Endothelial cell of umbilical vein (primary cell): ENCODE measurements at regions not wholly inside any gene's neighbourhood (a gene's known extent, or its start where the extent isn't known, plus 50 kb on each side); places are given as distances from the start of the nearest gene placed in this dataset.

Source experiments
- BruUV-seq: library from RNA; stranded (reverse); fragments of 400-500 nt; replicated peaks from 2 replicates; lab custom pipeline; 2021; lab: Mats Ljungman, UMichigan
- CTCF ChIA-PET: fragments of 300-600, 350-600 bp; sonication (Branson Sonifier 250); formaldehyde crosslinking; loops from one replicate; lab custom pipeline; 2021; ENCODE audit warnings: antibody characterized with exemption, inconsistent platforms; lab: Charles Lee
- POLR2A ChIA-PET: fragments of 300-600, 350-600 bp; sonication (Branson Sonifier 250); formaldehyde crosslinking; loops from one replicate; lab custom pipeline; 2021; ENCODE audit warnings: antibody characterized with exemption, inconsistent platforms; lab: Charles Lee
- DNase-seq: peaks from one replicate; pipeline ENCODE4 v3.0.0-alpha.2; 2011; ENCODE audit warnings: low read depth, low spot score
- FAIRE-seq: peaks from 2 replicates; lab custom pipeline; 2011; peaks lifted over from hg19 to GRCh38; lab: Jason Lieb, UNC
- H2AFZ ChIP-seq: 2 replicates; pipeline ENCODE4 v1.6.0; 2012; ENCODE audit warnings: low read depth, low read length, control low read depth, inconsistent platforms
- H3K27ac ChIP-seq: 2 replicates; pipeline ENCODE4 v1.5.1; 2011; ENCODE audit warnings: low read depth, mild to moderate bottlenecking, control low read depth, low read length, moderate library complexity; ENCODE audit not compliant: insufficient read depth
- H3K27me3 ChIP-seq, 2 experiments: 2 replicates each; pipeline versions ENCODE4 v1.6.0 to v1.6.1; 2011; ENCODE audit warnings: low read length in 2 of 2, mixed read lengths in 1 of 2; ENCODE audit not compliant: control insufficient read depth in 2 of 2, insufficient read depth in 2 of 2
- H3K36me3 ChIP-seq, 2 experiments: 2 replicates in 1 of 2; 3 replicates in 1 of 2; pipeline ENCODE4 v1.5.1; 2011; ENCODE audit warnings: low read length in 2 of 2, mild to moderate bottlenecking in 1 of 2, moderate library complexity in 1 of 2; ENCODE audit not compliant: control insufficient read depth in 2 of 2, insufficient read depth in 2 of 2; ENCODE audit errors: extremely low read depth in 1 of 2
- H3K4me1 ChIP-seq: 3 replicates; pipeline ENCODE4 v1.5.1; 2011; ENCODE audit warnings: mild to moderate bottlenecking, low read length; ENCODE audit not compliant: control insufficient read depth, insufficient read depth; ENCODE audit errors: extremely low read depth
- H3K4me2 ChIP-seq: 2 replicates; pipeline ENCODE4 v1.6.1; 2011; ENCODE audit warnings: low read length, control low read depth, mixed read lengths; ENCODE audit not compliant: insufficient read depth
- H3K4me3 ChIP-seq, 3 experiments: fragments of 200-600 bp in 1 of 3; sonication (generic), shearing (Covaris generic) in 1 of 3; replicated peaks in 1 of 3; 2 replicates each; pipeline ENCODE4 v1.5.1; 2011 to 2016; ENCODE audit warnings: control low read depth in 3 of 3, low read length in 3 of 3, mild to moderate bottlenecking in 2 of 3, inconsistent platforms in 1 of 3, low read depth in 1 of 3, moderate library complexity in 1 of 3; ENCODE audit not compliant: insufficient read depth in 1 of 3
- H3K79me2 ChIP-seq: 2 replicates; pipeline ENCODE4 v1.6.0; 2012; ENCODE audit warnings: low read length, inconsistent platforms; ENCODE audit not compliant: control insufficient read depth, insufficient read depth
- H3K9ac ChIP-seq: replicated peaks from 2 replicates; pipeline ENCODE3; 2011; ENCODE audit warnings: low read length, control low read depth; ENCODE audit not compliant: insufficient read depth; ENCODE audit errors: extremely low read depth
- H3K9me1 ChIP-seq: replicated peaks from 3 replicates; pipeline ENCODE4 v1.6.0; 2011; ENCODE audit warnings: mild to moderate bottlenecking, low read length; ENCODE audit not compliant: control insufficient read depth, insufficient read depth; ENCODE audit errors: extremely low read depth
- H3K9me3 ChIP-seq: replicated peaks from 2 replicates; pipeline ENCODE4 v1.5.1; 2012; ENCODE audit warnings: low read length, inconsistent platforms; ENCODE audit not compliant: control insufficient read depth, insufficient read depth
- H4K20me1 ChIP-seq: replicated peaks from 2 replicates; pipeline ENCODE3; 2011; ENCODE audit warnings: mild to moderate bottlenecking, low read length; ENCODE audit not compliant: control insufficient read depth, insufficient read depth; ENCODE audit errors: extremely low read depth
- EZH2 ChIP-seq: IDR thresholded peaks from 2 replicates; pipeline ENCODE4 v1.6.1; 2012; ENCODE audit warnings: borderline replicate concordance, low read depth, mild to moderate bottlenecking, moderate library complexity, low read length, inconsistent platforms; ENCODE audit not compliant: severe bottlenecking
- FOS ChIP-seq: IDR thresholded peaks from 2 replicates; pipeline ENCODE4 v1.6.1; 2011; ENCODE audit warnings: mild to moderate bottlenecking, low read length, moderate library complexity, borderline replicate concordance; ENCODE audit not compliant: insufficient read depth
- GATA2 ChIP-seq: IDR thresholded peaks from 2 replicates; pipeline ENCODE4 v1.7.0; 2011; ENCODE audit warnings: low read depth, mild to moderate bottlenecking, moderate library complexity, mixed read lengths, low read length; ENCODE audit not compliant: insufficient read length, insufficient read depth
- JUN ChIP-seq: IDR thresholded peaks from 2 replicates; pipeline ENCODE4 v1.6.1; 2011; ENCODE audit warnings: borderline replicate concordance, low read depth; ENCODE audit not compliant: insufficient read length, insufficient read depth
- MYC ChIP-seq: IDR thresholded peaks from one replicate; pipeline ENCODE4 v1.6.1; 2011; ENCODE audit warnings: mild to moderate bottlenecking, low read depth, low read length
- POLR2A ChIP-seq: IDR thresholded peaks from 2 replicates; pipeline ENCODE4 v1.6.1; 2012; ENCODE audit warnings: low read depth, mild to moderate bottlenecking, control low read depth, low read length
- POLR2AphosphoS5 ChIP-seq: IDR thresholded peaks from 2 replicates; pipeline ENCODE4 v1.6.1; 2012; ENCODE audit warnings: low read depth, mild to moderate bottlenecking, control low read depth, low read length, moderate library complexity; ENCODE audit not compliant: insufficient read depth
- dilution Hi-C: fragments of 300-500 bp; cut with MboI; formaldehyde crosslinking; loops from one replicate; pipeline ENCODE4 v1.15.0; 2019; ENCODE audit warnings: low sequenced_read_pairs; ENCODE audit not compliant: extremely low pct_ligation_motif_present
- intact Hi-C: fragments of 100-400 bp; cut with micrococcal nuclease; formaldehyde crosslinking; loops from one replicate; pipeline ENCODE4 v1.10.0; 2022
- TF ChIP-seq, protein P1 (sequence below): IDR thresholded peaks from 2 replicates; pipeline ENCODE4 v1.6.1; 2011; ENCODE audit not compliant: insufficient read depth, insufficient read length
- TF ChIP-seq, protein P2 (sequence below), 2 donors: IDR thresholded peaks; 1 replicate in 1 of 2; 2 replicates in 1 of 2; pipeline ENCODE4 v1.5.1; 2011; ENCODE audit warnings: low read length in 2 of 2, mild to moderate bottlenecking in 2 of 2, moderate library complexity in 2 of 2, control low read depth in 1 of 2, inconsistent platforms in 1 of 2, low read depth in 1 of 2; ENCODE audit not compliant: insufficient read depth in 1 of 2; ENCODE audit errors: extremely low read depth in 1 of 2

DNA sequence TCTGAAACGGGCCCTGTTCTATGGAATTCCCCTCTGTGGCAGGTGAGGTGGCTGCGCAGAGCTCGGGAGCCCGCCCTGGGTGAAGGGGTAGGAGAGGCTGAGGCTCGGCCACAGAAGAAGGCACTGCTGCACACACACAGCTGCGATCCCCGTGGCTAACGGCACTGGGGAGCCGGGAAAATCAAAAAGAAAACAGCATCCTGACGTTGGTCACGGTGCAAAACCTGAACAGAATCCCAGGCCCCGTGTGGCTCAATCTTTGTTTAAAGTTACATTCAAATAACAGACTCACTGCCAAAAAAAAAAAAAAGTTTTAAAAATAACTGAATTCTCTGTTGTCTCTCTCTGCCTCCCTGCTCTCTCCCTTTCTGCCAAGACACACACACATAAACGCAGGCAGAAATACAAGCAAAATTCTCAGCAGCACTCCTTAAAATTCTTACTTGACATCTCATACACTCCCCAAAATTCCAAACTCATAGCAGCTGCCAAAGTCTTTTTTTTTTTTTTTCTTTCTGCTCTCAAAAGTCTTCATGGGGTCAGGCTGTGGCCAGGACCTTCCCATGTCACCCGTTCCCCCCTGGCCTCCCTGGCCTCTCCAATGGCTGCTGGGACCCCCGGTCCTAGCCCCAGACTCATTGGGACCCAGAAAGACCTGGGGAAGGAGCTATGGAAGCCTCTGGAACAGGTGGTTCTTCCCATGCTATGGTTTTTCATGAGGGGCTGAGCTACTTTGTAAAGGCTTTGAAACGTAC is 248.8 kb downstream of the TTLL2 start:
- FAIRE-seq (no peak), DNase-seq (no peak)
- no peak overlapping the region for H2AFZ ChIP-seq
- H3K4me2 ChIP-seq, result no peak overlapping the region
- H3K4me3 ChIP-seq, result no peak overlapping the region
- intact Hi-C loops, result no loop called here
- H3K27me3 ChIP-seq, result no peaks in the 10 kb centered on the region
- no peaks in the 10 kb centered on the region for H4K20me1 ChIP-seq
- H3K27ac ChIP-seq, result no peak overlapping the region
- H3K79me2 ChIP-seq, result no peaks in the 10 kb centered on the region
- H3K9ac ChIP-seq, result no peak overlapping the region
- no peaks in the 10 kb centered on the region for H3K4me1 ChIP-seq
- no TSS peak for BruUV-seq
- no peaks in the 10 kb centered on the region for H3K36me3 ChIP-seq
- CTCF ChIA-PET, result interaction anchor here (0.8 kb wide), 1 partner anchor 85 kb away, joined by 3 read pairs; no protein-coding TSS in a partner anchor
- POLR2A ChIA-PET, result no interaction called here
- dilution Hi-C loops, result no loop called here
- TF ChIP-seq JUN, result no peak
- H3K9me1 ChIP-seq, result no peaks in the 10 kb centered on the region
- H3K9me3 ChIP-seq, result no peaks in the 10 kb centered on the region

DNA sequence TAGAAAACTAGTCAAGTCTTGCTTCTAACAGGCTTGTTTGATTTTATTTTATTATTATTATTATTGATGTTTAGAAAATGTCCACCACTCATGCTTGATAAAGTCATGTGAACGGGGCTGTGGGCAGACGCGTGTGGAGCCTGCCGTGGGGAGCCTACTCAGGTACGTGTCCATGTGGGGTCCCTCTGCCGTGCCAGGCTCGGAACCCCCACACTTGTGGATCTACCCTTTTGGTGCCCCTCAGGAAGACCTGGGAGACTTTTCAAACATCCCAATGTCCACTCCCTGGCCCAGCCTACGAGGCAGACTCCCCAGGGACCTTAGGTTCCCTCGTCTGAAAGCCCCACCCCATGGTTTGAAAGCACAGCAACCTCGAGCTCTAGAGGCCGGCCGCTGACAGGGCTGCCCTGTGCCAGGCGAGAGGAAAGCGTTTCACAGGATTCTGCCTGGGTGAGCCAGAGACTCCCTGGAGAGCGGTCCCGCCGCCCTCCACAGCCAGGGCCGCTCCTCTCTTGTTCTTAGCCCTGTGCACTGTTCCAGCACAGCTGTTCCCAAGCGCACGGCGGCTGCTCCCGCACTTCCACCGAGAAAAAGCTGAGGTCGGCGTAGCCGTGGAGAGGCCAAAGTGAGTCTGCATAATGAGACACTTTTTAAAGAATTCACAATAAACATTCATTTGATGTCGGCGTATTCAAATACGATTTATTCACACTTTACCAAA is 249.7 kb downstream of the TTLL2 start:
- Histone ChIP-seq H2AFZ (no peak overlapping the region), H3K27me3 (no peaks in the 10 kb centered on the region), H3K4me3 (no peak overlapping the region), H3K4me2 (no peak overlapping the region), H3K4me1 (no peaks in the 10 kb centered on the region), H3K9me1 (no peaks in the 10 kb centered on the region), H3K9me3 (no peaks in the 10 kb centered on the region), H3K36me3 (no peaks in the 10 kb centered on the region), H4K20me1 (no peaks in the 10 kb centered on the region), H3K9ac (no peak overlapping the region), H3K27ac (no peak overlapping the region), H3K79me2 (no peaks in the 10 kb centered on the region)
- intact Hi-C loops, result no loop called here
- dilution Hi-C loops, result no loop called here
- CTCF ChIA-PET, result interaction anchor here (0.8 to 1.4 kb wide), 2 partner anchors 9 to 84 kb away, joined by 3 read pairs; no protein-coding TSS in a partner anchor
- no peak for DNase-seq
- BruUV-seq, result no TSS peak
- TF ChIP-seq, protein P1, sequence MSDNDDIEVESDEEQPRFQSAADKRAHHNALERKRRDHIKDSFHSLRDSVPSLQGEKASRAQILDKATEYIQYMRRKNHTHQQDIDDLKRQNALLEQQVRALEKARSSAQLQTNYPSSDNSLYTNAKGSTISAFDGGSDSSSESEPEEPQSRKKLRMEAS, result no peak
- TF ChIP-seq EZH2, result no peak
- no peak for TF ChIP-seq POLR2AphosphoS5
- no peak for TF ChIP-seq POLR2A
- no peak for TF ChIP-seq FOS
- TF ChIP-seq, protein P2, sequence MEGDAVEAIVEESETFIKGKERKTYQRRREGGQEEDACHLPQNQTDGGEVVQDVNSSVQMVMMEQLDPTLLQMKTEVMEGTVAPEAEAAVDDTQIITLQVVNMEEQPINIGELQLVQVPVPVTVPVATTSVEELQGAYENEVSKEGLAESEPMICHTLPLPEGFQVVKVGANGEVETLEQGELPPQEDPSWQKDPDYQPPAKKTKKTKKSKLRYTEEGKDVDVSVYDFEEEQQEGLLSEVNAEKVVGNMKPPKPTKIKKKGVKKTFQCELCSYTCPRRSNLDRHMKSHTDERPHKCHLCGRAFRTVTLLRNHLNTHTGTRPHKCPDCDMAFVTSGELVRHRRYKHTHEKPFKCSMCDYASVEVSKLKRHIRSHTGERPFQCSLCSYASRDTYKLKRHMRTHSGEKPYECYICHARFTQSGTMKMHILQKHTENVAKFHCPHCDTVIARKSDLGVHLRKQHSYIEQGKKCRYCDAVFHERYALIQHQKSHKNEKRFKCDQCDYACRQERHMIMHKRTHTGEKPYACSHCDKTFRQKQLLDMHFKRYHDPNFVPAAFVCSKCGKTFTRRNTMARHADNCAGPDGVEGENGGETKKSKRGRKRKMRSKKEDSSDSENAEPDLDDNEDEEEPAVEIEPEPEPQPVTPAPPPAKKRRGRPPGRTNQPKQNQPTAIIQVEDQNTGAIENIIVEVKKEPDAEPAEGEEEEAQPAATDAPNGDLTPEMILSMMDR (IDR thresholded peaks at IDR 0.05; ENCODE audit: extremely low read depth in 1 of 2, insufficient read depth in 1 of 2, low read depth in 1 of 2, low read length in 2 of 2), result no peak
- TF ChIP-seq JUN, result no peak
- no peak for TF ChIP-seq GATA2
- no peak for TF ChIP-seq MYC
- no peak for FAIRE-seq
- POLR2A ChIA-PET, result no interaction called here
